LNCAP (cell line): ENCODE measurements at regions not wholly inside any gene's neighbourhood (a gene's known extent, or its start where the extent isn't known, plus 50 kb on each side); places are given as distances from the start of the nearest gene placed in this dataset.

Experiments used
- TF ChIP-seq, protein P1 (sequence below): fragments of 450-650 bp; IDR thresholded peaks from 2 replicates; pipeline ENCODE4 v1.5.1; 2017; ENCODE audit warnings: mild to moderate bottlenecking

DNA sequence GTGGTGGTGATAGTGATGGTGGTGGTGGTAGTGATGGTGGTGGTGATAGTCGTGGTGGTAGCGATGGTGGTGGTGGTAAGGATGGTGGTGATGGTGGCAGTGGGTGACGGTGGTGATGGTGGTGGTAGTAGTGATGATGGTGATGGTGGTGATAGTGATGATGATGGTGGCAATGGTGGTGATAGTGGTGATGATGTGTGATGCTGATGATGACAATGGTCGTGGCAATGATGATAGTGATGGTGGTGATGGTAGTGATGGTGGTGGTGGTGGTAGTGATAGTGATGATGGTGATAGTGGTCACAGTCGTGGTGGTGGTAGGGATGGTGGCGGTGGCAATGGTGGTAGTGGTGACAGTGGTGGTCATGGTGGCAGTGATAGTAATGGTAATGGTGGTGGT is 243.9 kb upstream of the RAB6C start:
- TF ChIP-seq, protein P1, sequence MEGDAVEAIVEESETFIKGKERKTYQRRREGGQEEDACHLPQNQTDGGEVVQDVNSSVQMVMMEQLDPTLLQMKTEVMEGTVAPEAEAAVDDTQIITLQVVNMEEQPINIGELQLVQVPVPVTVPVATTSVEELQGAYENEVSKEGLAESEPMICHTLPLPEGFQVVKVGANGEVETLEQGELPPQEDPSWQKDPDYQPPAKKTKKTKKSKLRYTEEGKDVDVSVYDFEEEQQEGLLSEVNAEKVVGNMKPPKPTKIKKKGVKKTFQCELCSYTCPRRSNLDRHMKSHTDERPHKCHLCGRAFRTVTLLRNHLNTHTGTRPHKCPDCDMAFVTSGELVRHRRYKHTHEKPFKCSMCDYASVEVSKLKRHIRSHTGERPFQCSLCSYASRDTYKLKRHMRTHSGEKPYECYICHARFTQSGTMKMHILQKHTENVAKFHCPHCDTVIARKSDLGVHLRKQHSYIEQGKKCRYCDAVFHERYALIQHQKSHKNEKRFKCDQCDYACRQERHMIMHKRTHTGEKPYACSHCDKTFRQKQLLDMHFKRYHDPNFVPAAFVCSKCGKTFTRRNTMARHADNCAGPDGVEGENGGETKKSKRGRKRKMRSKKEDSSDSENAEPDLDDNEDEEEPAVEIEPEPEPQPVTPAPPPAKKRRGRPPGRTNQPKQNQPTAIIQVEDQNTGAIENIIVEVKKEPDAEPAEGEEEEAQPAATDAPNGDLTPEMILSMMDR, result no peak

DNA sequence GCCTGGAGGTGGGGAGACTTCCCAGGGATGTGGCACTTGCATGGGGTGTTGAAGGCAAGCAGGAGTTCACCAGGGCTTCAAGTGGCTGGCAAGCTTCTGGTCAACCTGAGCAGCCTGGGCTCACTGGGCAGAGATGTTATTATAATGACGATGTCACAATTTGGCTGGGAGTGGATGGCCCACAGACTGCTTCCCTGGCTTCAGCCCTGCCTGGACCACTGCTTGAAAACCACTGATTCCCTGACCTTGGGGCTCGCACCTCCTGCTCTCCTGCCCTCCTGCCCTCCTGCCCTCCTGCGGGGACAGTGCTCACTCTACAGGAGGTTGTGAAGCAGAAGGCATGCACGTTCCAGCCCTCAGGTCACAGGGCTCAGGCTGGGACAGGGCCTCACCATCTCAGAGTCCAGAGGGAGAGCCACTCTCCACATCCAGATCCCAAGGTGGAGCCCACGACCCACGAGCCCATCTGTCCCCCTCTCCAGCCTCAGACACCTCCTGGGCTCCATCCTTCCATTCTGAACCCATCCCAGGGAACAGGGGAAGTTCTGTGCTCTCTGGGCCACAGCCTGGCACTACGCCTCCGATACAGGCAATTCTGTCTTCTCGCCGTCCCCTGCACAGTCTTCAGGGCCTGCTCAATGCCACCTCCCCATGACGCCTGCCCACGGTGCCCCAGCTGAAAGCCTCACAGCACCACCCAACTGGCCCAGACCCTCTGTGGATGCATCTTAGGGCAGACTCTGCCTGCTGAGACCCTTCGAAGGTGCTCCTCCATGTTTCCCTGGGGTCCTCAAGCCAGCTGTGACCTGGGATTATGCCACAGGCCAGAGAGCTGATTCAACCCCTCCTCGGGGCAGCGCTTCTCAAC is 241.6 kb upstream of the RAB6C start:
- TF ChIP-seq, protein P1, result no peak

DNA sequence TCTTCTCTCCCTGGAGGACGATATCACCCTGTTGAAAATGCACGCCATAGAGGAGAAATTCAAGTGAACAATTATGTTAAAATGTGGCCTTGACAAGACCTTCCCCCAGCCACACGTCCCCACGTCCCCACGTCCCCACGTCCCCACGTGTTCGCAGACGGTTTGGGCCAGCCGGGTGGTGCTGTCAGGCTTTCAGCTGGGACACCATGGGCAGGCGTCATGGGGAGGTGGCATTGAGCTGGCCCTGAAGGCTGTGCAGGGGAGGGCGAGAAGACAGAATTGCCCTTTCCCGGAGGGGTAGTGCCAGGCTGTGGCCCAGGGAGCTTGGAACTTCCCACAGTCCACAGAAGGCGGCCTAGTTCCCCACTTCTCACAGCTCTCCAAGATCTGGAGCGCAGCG is 240.7 kb upstream of the RAB6C start:
- TF ChIP-seq, protein P1, result no peak

DNA sequence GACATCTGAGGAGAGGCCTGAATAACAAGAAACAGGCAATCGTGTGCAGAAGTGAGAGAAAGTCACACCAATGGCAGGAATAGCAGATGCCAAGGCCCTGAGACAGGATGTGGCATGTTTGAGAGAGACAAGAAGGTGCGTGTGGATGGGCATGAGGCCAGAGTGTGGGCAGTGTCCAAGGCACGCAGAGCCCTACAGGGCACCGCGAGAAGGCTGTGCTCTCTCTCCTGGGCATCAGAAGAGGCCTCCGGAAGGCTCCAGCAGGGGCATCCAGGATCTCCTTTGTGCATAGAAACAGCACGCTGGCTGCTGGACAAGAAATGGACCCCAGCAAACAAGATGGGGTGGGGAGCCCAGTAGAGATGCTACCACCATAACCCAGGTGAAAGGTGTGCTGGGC is 239.0 kb upstream of the RAB6C start:
- TF ChIP-seq, protein P1, result no peak

DNA sequence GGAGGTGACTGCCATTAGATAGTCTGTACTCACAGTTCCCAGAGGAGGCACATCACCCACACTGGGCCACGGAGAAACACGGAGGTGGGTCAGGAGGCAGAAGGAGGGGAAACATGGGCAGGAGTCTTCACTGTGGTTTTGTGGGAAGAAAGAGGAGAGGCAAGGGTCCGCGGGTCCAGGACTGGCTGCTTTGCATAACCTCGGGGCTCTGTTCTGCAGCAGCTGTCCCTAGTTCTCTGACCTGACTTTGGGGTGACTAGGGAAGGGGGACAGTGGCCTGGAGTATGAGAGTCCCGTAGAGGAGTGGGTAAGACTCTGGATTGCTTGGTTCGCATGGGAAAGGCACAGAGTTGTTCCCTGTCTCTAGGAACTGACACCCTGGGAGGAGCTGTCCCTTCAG is 238.3 kb upstream of the RAB6C start:
- TF ChIP-seq, protein P1, result no peak

DNA sequence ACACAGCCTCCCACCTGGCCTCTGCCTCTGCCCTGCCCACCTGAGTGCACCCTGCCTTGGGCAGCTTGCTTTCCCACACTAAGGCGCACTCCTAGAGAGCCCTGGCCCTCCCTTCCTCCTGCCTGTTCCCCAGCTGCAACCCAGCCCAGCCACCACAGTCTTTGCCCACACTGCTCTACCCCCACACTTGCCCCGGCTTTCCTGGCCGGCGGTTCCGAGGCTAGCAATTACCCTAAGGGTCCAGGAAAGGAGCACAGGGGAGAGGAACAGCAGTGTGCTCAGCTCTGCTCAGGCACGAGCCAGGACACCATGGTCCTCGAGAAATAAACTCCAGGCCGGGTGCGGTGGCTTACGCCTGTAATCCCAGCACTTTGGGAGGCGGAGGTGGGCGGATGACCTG is 237.8 kb upstream of the RAB6C start:
- TF ChIP-seq, protein P1, result no peak

DNA sequence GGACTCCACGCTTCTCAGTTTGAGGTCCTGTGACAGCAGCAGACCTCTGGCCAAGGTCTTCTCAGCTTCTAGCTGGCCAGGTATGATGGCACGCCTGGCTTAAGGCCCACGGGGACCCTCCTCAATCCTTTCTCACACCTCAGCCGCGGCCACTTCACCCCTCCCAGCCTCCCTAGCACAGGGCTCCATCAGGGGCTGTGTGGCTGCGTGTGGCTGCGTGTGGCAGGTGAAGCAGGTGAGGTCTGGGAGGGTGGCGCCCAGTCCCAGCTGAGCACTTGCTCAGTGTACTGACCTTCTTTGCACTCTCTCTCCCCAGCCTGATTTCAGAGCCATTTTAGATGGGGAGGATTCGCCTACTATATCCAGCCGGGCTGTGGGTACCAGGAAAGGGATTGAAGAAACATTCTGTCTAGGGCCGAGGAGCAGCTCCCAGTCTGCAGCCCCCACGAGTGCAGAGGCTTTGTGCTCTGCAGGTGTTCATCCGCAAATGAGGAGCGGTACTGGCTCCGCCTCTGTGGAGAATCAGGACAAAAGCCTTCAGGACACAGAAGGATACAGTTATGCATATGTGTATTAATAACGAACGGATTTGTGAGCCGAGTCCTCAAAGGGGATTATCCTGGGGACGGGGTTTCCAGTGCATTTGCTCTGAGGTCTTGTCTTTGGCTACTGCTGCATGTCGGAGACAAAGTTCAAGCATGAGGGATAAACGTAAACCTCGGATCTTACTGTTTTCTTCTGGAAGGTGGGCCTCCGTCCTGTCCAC is 236.9 kb upstream of the RAB6C start:
- TF ChIP-seq, protein P1, result no peak
